GM21447 (cell line): ENCODE measurements at regions not wholly inside any gene's neighbourhood (a gene's known extent, or its start where the extent isn't known, plus 50 kb on each side); places are given as distances from the start of the nearest gene placed in this dataset.
"Not testable (repeated sequence)": the region's sequence is repeated elsewhere in the genome, so short reads cannot be mapped to it uniquely, and the experiment has no call there.

Source experiments
- ATAC-seq: cut with Tn5 transposase; IDR thresholded peaks from one replicate; pipeline ENCODE4 v1.9.1; 2021; ENCODE audit not compliant: unreplicated experiment

DNA sequence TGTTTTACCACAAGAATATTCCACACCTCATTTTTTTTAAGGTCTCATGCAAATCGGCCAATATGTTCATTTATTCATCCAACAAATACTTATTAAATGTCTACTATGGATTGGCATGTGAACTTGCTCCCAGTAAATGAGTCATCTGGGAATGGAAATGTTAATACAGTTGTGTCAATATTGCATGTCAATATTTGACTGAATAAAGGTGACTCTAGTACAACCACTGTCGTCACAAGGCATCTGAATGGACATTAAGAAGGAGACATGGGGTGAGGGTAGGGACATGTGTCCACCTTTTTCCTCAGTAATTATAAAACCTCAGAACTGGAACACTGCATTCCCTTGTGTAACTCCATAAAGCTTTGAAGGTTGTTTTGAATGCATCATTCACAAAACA lies 365.4 kb downstream of the ADCYAP1 start:
- ATAC-seq: no peak

- ATAC-seq: no peak
Measured at GRCh38 chr18:1273469-1273868, 368.8 kb downstream of the ADCYAP1 start.

GRCh38 chr18:1292167-1292566 lies 387.5 kb downstream of the ADCYAP1 start:
- ATAC-seq: no peak

DNA sequence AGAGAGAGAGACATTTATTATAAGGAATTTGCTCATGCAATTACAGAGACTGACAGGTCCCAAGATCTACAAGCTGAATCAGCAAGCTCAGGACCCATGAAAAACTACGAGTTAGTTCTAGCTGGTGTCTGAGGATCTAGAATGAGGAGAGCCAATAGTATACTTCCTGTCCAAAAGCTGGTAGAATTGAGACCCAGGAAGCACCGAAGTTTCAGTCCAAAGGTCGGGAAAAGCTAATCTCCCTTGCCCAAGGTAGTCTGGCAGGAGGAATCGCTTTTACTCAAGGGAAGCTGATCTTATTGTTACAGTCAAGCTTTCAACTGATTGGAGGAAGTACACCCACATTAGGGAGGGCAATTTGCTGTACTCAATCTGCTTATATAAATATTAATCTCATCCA lies 389.6 kb downstream of the ADCYAP1 start:
- no peak for ATAC-seq

DNA sequence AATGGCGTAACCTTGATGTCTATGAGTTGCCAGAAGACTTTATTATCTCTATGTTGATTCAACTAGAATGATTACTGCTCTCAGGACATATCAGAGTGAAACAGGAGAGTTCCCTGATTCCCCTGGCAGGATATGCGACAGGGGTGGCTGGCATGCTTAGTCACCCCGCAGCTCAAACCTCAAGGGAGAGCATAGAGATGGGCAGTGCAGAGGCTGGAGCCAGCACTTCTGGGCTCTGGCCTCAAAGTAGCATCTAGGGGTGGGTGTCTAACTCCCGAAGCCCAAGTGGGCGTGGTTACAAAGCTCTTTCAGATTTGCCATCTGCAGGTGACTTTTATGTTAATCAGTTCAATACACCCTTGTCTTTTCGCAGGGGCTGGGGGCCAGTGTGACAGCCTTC lies 391.6 kb downstream of the ADCYAP1 start:
- ATAC-seq: no peak

GRCh38 chr18:1302861-1303260 lies 398.2 kb downstream of the ADCYAP1 start:
- ATAC-seq: no peak

- ATAC-seq: no peak
Measured at GRCh38 chr18:1304392-1304992, 399.8 kb downstream of the ADCYAP1 start.

DNA sequence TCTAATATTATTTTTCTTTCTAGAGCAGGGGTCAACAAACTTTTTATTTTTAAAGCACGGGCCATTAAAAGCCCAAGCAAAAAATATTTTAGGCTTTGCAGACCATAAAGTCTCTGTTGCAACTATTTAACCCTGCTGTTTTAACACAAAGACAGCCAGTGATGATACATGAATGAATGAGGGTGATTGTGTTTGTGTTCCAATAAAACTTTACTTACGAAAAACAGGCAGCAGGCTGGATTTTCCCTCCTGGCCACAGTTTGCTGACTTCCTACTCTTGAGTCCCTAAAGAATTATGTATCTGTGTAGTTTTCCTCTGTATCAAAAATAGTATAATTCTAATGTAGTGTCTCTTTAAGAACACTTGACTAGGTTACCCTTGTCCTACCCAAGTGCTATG lies 402.0 kb downstream of the ADCYAP1 start:
- no peak for ATAC-seq

DNA sequence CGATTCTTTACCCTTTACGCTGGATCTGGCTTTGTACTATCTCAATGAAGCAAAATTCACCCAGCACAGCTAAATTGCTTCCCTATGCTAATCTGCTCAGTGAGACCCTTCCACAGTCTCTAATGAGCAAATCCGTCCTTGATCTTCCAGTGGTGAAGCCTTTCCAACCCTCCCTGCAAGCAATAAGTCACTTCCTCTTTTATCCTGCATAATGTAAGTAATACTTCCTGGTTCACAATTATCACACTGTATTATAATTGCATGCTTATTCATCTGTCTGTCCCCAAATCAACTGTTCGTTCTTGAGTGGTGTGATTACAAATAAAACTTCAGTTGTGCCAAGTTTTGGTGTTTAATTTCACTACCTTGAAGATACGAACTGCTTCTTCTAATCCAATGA lies 404.0 kb downstream of the ADCYAP1 start:
- no peak for ATAC-seq

DNA sequence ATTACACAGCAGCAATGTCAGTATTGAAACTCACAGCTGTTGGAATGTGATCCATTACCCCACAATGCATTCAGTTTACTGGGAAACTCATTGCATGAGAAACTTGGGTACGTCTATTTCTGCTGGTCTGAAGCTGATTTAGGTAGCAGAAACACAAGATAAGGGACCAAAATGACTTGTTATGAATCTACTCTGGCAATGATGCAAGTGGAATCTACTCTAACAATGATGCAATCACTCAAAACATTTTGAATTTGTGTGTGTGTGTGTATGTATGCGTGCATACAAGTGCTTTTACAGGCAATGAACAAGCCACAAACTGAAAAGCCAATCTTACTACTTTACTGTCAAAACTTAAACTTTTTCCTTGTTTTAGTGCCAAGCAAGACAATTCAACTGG lies 406.7 kb downstream of the ADCYAP1 start:
- no peak for ATAC-seq

DNA sequence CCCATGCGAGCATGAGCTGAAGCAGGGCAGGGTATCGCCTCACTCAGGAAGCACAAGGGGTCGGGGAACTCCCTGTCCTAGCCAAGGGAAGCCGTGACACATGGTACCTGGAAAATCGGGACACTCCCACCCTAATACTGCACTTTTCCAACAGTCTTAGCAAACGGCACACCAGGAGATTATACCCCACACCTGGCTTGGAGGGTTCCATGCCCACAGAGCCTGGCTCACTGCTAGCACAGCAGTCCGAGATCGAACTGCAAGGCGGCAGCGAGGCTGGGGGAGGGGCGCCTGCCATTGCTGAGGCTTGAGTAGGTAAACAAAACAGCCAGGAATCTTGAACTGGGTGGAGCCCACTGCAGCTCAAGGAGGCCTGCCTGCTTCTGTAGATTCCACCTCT lies 430.7 kb downstream of the ADCYAP1 start:
- ATAC-seq: not testable (repeated sequence)

- no peak for ATAC-seq
Measured at GRCh38 chr18:1350931-1351450, 446.3 kb downstream of the ADCYAP1 start.

DNA sequence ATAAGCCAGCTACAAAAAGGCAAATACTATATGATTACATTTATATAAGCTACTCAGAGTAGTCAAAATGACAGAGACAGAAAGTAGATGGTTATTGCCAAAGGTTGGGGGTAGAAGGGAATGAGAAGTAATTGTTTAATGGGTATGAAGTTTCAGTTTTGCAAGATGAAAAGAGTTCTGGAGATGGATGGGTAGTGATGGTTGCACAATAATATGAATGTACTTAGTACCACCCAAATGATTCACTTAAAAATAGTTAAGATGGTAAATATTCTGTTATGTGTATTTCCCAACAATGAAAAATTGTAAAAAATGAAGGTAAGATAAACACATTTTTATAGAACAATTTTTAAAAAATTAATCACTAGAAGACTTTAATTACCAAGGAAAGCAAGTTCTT lies 448.4 kb downstream of the ADCYAP1 start:
- no peak for ATAC-seq

GRCh38 chr18:1357724-1358123 lies 453.1 kb downstream of the ADCYAP1 start:
- ATAC-seq: no peak

- ATAC-seq: no peak
Measured at GRCh38 chr18:1361936-1362335, 457.3 kb downstream of the ADCYAP1 start.

DNA sequence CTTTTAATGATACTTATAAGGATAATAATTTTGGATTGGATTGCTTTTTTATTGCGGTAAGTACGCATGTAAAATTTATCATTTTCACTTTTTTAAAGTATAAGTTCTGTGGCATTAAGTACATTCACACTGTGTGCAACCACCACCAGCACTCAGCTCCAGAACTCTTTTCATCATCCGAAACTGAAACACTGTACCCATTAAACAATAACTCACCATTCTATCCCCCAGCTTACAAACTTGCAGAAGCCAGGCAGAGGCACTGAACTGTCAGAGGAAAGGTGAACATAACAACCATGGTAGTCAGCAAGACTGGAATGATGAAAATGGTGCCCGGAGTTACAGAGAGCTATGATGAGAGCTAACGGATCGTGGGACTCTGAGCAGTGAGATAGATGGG lies 465.9 kb downstream of the ADCYAP1 start:
- ATAC-seq: no peak

GRCh38 chr18:1371724-1372123 lies 467.1 kb downstream of the ADCYAP1 start:
- ATAC-seq: no peak

- no peak for ATAC-seq
Measured at GRCh38 chr18:1383465-1383864, 478.8 kb downstream of the ADCYAP1 start.

DNA sequence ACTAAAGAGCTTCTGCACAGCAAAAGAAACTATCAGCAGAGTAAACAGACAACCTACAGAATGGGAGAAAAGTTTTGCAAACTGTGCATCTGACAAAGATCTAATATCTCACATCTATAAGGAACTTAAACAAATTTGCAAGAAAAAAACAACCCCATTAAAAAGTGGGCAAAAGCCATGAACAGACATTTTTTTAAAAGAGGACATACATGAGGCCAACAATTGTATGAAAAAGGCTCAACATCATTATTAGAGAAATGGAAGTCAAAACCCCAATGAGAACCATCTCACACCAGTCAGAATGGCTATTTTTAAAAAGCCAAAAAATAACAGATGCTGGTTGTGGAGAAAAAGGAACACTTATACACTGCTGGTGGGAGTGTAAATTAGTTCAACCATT lies 483.8 kb downstream of the ADCYAP1 start:
- ATAC-seq: not testable (repeated sequence)

DNA sequence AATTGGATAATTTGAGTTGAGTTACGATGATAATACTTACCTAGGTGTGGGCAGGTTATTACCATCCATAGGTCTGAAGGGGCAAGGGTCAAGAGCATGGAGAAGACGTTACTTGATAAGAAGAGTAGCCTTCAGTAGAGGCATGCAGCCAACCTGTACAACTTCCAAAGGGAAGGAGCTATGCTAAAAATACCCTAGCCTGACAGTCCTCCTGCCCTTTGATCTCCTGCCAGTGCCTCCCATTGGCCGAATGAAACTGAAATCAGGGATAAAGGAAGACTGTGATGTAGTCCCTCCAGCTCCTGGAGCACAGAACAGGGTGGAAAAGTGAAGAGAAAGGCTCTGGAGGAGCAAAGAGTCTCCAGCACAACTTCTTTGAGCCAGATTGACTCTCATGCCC lies 487.4 kb downstream of the ADCYAP1 start:
- ATAC-seq: no peak

- ATAC-seq: no peak
Measured at GRCh38 chr18:1392865-1393734, 488.4 kb downstream of the ADCYAP1 start.

GRCh38 chr18:1393929-1394328 lies 489.3 kb downstream of the ADCYAP1 start:
- ATAC-seq: no peak
